ENCODE measurements at regions not wholly inside any gene's neighbourhood (a gene's known extent, or its start where the extent isn't known, plus 50 kb on each side); places are given as distances from the start of the nearest gene placed in this dataset.

- TF ChIP-seq CTCF (IDR thresholded peaks at IDR 0.05; ENCODE audit: insufficient read depth, low read depth, low read length, missing control alignments) = no peak
- H3K4me3 ChIP-seq (ENCODE audit: low read depth, low read length) = no peak overlapping the region
Measured at GRCh38 chr6:4396044-4396443, 260.7 kb upstream of the ECI2 start.

GRCh38 chr6:4395386-4395785 lies 260.0 kb upstream of the ECI2 start:
- no peak for TF ChIP-seq CTCF (IDR thresholded peaks at IDR 0.05; ENCODE audit: insufficient read depth, low read depth, low read length, missing control alignments)
- no peak for DNase-seq (ENCODE audit: low read depth)
- no peak overlapping the region for H3K4me3 ChIP-seq (ENCODE audit: low read depth, low read length)

More at GRCh38 chr6:4396044-4396443, 260.7 kb upstream of the ECI2 start:
- DNase-seq (ENCODE audit: low read depth) = no peak

- no peak for TF ChIP-seq CTCF (IDR thresholded peaks at IDR 0.05; ENCODE audit: insufficient read depth, low read depth, low read length, missing control alignments)
- DNase-seq (ENCODE audit: low read depth) = no peak
- no peak overlapping the region for H3K4me3 ChIP-seq (ENCODE audit: low read depth, low read length)
Measured at GRCh38 chr6:4394786-4395185, 259.4 kb upstream of the ECI2 start.

GRCh38 chr6:4388675-4389074 lies 253.3 kb upstream of the ECI2 start:
- no peak overlapping the region for H3K4me3 ChIP-seq (ENCODE audit: low read depth, low read length)
- TF ChIP-seq CTCF (IDR thresholded peaks at IDR 0.05; ENCODE audit: insufficient read depth, low read depth, low read length, missing control alignments) = no peak
- DNase-seq (ENCODE audit: low read depth) = no peak

- DNase-seq (ENCODE audit: low read depth) = no peak
- H3K4me3 ChIP-seq (ENCODE audit: low read depth, low read length) = no peak overlapping the region
- no peak for TF ChIP-seq CTCF (IDR thresholded peaks at IDR 0.05; ENCODE audit: insufficient read depth, low read depth, low read length, missing control alignments)
Measured at GRCh38 chr6:4384656-4385055, 249.3 kb upstream of the ECI2 start.

- no peak overlapping the region for H3K4me3 ChIP-seq (ENCODE audit: low read depth, low read length)
- no peak for DNase-seq (ENCODE audit: low read depth)
- no peak for TF ChIP-seq CTCF (IDR thresholded peaks at IDR 0.05; ENCODE audit: insufficient read depth, low read depth, low read length, missing control alignments)
Measured at GRCh38 chr6:4383910-4384638, 248.7 kb upstream of the ECI2 start.

GRCh38 chr6:4382362-4382853 lies 247.0 kb upstream of the ECI2 start:
- TF ChIP-seq CTCF (IDR thresholded peaks at IDR 0.05; ENCODE audit: insufficient read depth, low read depth, low read length, missing control alignments) = no peak
- no peak overlapping the region for H3K4me3 ChIP-seq (ENCODE audit: low read depth, low read length)
- no peak for DNase-seq (ENCODE audit: low read depth)

Data from GM12865 (cell line).